ENCODE measurements at regions not wholly inside any gene's neighbourhood (a gene's known extent, or its start where the extent isn't known, plus 50 kb on each side); places are given as distances from the start of the nearest gene placed in this dataset.
"Not testable (repeated sequence)": the region's sequence is repeated elsewhere in the genome, so short reads cannot be mapped to it uniquely, and the experiment has no call there.

GRCh38 chr15:25251700-25252390 lies 187.0 kb downstream of the UBE3A start:
- in situ Hi-C loops (cut with MboI; ENCODE audit: low pct_unique_long_range_greater_than_20kb, low sequenced_read_pairs, unreplicated experiment), result no loop called here
- TF ChIP-seq CTCF (IDR thresholded peaks at IDR 0.05; ENCODE audit: extremely low read depth, insufficient read depth, missing control alignments), result no peak
- peak; percentile 5 for DNase-seq (ENCODE audit: low spot score)

DNA sequence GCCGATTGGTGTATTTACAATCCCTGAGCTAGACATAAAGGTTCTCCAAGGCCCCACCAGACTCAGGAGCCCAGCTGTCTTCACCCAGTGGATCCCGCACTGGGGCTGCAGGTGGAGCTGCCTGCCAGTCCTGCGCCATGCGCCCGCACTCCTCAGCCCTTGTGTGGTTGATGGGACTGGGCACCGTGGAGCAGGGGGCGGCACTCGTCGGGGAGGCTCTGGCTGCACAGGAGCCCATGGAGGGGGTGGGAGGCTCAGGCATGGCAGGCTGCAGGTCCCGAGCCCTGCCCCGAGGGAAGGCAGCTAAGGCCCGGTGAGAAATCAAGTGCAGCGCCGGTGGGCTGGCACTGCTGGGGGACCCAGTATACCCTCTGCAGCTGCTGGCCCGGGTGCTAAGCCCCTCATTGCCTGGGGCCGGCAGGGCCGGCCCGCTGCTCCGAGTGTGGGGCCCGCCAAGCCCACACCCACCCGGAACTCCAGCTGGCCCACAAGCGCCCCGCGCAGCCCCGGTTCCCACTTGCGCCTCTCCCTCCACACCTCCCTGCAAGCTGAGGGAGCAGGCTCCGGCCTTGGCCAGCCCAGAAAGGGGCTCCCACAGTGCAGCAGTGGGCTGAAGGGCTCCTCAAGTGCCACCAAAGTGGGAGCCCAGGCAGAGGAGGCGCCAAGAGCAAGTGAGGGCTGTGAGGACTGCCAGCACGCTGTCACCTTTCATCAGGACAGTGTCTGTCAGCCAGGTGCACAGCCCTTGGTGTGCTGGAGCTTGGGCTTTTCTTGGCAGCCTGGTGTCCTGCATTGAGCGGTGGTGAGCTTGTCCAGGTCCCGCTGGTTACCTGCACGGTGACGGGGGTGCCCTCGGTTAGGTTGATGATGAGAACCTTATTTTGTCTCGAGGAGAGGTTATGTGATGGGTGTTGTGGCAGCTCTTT lies 185.5 kb downstream of the UBE3A start:
- peak; percentile 9 for DNase-seq (ENCODE audit: low spot score)
- in situ Hi-C loops (cut with MboI; ENCODE audit: low pct_unique_long_range_greater_than_20kb, low sequenced_read_pairs, unreplicated experiment), result not testable (repeated sequence)

- in situ Hi-C loops (cut with MboI; ENCODE audit: low pct_unique_long_range_greater_than_20kb, low sequenced_read_pairs, unreplicated experiment), result no loop called here
- DNase-seq (ENCODE audit: low spot score), result no peak
- TF ChIP-seq CTCF (IDR thresholded peaks at IDR 0.05; ENCODE audit: extremely low read depth, insufficient read depth, missing control alignments), result no peak
These were observed 170.7 kb downstream of the UBE3A start for GRCh38 chr15:25268166-25268565.

All from GM13977 (cell line).